HG03039 (cell line): ENCODE measurements at regions not wholly inside any gene's neighbourhood (a gene's known extent, or its start where the extent isn't known, plus 50 kb on each side); places are given as distances from the start of the nearest gene placed in this dataset.
"Not testable (repeated sequence)": the region's sequence is repeated elsewhere in the genome, so short reads cannot be mapped to it uniquely, and the experiment has no call there.

Experiments
- ATAC-seq: cut with Tn5 transposase; IDR thresholded peaks from one replicate; pipeline ENCODE4 v1.9.1; 2021; ENCODE audit warnings: mild to moderate bottlenecking, moderate library complexity; ENCODE audit not compliant: unreplicated experiment

DNA sequence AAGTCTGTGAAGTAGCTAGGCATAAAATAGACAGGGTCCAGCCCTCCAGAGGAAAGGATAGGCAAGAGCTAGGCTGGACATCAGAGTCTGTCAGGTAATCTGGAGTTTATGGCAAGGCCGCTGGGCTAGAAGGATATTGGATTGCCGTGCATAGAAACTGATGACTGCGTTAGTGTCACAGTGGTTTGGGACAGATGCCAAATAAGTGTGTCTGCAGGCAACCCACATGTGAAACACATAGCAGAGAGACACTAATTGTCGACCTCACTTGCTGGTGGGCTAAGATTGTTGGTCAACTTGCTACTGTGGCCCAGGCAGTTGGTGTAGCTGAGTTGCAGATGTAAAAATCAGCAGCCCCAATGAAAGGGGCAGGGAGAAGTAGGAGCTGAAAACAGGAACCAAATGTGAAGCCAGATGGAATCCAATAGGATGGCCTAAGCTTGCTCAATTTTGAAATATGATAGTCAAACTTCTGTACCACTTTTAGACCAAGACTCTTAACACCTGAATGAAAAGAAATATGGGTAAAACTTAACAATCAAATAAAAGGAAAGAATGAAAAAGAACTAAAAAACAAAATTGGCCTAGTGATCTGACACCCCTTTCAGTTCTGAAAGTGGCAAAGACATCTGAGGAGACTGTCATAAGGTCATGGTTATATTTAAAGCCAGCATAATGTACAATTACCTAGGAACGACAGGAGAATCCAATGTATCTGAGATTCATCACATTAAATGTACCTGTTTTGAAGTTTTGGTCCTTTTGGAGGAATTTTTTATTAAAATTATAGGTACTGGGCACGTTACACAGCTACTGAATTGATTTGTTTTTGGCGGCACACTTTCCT is 243.3 kb upstream of the ACTBL2 start:
- ATAC-seq: no peak

DNA sequence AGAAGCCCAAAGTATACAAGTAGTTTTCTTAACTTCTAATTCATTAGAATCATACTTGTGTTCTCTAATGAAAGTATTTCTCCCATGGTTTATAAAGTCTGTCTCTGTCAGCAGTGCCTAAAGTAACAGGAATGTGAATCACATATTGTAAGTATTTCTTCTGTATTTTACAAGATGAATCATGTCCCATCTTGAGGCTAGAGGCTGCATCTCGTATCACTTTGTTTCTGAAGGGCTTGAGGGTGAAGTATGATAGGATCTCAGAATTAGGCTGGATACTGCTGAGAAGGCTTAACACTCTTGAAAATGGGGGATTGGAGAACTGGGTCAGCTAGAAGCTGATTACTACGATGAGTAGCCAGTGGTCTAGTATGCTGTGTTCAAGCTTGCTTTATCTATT is 242.2 kb upstream of the ACTBL2 start:
- ATAC-seq: no peak

DNA sequence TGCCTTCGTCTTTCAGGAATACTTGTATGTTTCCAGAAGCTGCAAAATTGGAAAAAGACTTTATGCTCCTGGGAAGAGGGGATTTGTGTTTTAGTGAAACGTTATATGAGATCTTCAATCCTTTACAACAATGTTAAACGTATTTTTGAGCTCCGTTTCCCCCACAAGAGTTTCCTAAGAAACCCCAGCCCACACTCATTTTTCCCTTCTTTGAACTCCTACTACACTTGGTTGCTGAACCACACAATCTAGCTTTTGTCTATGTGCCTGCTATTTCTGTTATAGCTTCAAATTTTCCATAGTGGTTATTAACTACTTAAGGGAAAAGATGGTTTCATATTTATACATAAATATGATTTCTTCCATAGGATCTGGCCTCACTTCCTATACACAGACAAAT is 238.6 kb upstream of the ACTBL2 start:
- ATAC-seq: no peak

DNA sequence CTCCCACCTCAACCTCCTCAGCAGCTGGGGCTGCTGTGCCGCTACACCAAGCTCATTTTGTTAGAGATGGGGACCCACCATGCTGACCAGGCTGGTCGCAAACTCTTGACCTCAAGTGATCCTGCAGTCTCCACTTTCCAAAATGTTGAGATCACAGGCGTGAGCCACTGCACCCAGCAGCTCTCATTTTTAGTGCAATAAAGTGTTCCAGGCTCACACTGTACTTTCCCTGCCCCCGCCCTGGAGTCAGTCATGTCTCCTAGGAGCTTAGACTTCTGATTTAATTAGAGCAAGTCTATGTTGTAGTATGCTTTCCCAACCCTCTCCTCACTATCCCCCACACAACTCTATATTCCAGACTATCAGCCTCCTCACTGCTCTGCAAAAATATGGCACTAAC is 238.0 kb upstream of the ACTBL2 start:
- no peak for ATAC-seq

DNA sequence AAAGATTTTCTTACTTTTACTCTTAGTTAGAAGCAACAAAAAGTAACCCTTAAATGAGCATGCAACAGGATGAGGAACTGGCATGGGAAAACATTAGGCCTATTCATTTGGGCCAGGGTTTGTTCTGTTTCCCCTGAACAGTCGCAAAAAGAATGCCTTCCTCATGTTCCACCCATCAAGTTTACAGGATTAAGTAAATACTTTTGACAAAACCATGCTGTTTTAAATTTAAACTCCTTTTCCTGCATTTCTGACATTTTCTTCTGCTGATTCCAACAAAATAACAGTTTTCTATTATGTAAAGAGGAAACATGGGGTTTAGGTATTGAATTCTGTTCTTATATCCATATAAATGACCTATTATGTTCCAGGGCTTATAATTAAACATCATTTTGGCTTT is 236.6 kb upstream of the ACTBL2 start:
- no peak for ATAC-seq

DNA sequence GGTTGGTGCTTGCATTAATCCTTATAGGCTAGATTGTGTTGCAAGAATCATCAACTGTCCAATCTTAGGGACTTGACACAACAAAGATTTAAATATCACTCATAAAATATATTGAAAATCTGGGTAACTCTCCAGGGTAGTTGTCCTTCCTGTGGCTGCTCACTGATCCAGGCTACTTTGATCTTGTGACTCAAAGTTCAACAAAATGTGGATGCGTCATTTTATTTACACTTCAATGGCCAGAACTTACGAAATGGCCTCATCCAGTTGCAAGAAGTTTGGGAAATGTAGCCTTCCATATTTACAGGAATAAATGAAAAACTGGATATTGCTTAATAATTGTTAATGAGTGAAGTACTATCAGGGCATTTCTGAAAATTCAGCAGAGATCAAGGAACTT is 235.5 kb upstream of the ACTBL2 start:
- no peak for ATAC-seq

DNA sequence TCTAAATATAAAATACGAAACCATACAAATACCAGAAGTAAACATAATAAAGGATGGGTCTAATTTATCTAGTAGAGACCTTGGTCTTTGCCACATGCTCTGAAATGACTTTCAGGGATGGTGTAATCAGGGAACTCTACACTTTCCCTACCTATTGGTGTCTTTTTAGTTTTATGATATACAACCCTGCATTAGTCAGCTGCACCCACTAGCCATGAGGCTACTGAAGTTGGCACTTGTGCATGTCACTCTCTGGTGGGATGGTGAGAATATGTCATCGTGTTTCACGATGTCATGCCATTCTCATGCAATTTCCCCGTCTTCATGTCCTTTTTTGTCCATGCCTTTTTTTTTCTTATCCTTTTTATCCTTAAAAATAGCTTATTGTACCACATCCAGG is 234.9 kb upstream of the ACTBL2 start:
- no peak for ATAC-seq

DNA sequence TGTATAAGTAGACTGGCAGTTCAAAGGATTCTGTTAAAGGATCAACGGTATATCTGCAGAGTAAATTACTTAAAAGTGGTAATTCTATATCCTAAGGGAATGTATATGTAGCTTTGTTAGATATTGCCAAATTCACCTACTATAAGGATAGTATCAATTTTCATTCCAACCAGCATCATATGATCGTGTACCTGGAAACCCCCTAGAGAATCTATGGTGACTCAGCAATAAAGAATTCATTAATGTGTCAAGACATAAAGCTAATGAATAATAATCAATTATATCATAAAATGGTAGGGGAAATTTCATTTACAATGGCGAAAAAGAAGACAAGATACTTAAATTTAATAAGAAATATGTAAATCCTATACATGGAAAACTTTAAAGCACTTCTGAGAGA is 234.1 kb upstream of the ACTBL2 start:
- ATAC-seq: no peak

DNA sequence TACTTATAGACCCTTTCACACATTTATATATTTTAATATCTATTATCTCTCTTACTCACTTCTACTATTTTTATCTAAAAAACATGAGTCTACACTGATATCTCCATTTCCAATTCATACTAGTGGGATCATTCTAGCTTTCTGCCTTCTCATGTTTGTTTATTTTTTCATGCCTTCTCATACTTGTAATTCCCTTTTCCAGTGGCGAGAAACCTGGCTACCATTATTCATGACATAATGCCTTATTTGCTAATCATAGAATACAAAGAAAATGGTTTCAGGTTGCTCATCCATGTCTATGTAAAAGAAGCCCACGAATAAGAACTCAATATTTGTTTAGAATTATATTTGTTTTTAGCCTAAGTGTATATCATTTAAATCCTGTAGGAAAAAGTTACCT is 232.7 kb upstream of the ACTBL2 start:
- no peak for ATAC-seq

DNA sequence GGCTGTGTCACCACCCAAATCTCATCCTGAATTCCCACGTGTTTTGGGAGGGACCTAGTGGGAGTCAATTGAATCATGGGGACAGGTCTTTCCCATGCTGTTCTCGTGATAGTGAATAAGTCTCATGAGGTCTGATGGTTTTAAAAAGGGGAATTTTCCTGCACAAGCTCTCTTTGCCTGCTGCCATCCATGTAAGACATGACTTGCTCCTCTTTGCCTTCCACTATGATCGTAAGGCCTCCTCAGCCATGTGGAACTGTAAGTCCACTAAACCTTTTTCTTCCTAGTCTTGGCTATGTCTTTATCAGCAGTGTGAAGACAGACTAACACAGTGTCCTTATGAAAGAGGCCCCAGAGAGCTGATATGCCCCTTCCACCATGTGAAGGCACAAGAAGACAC is 230.9 kb upstream of the ACTBL2 start:
- not testable (repeated sequence) for ATAC-seq

DNA sequence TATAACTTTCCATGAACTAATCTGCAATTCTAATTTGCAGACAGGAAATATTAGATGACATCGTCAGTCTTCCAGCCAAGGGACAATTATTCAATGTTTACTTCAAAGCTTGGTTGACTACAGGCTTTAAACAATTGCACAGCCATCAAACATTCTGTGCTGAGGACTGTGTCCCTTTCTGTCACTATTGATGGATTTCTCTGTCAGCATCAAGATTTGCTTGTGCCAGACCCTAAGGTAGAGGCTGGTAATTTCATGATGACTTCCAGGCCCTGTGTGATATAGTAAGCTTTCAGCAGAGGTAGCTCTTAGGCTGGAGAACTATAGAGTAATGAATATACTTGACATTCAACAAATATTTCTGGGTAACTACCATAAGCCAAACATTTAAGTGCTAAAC is 229.3 kb upstream of the ACTBL2 start:
- no peak for ATAC-seq

DNA sequence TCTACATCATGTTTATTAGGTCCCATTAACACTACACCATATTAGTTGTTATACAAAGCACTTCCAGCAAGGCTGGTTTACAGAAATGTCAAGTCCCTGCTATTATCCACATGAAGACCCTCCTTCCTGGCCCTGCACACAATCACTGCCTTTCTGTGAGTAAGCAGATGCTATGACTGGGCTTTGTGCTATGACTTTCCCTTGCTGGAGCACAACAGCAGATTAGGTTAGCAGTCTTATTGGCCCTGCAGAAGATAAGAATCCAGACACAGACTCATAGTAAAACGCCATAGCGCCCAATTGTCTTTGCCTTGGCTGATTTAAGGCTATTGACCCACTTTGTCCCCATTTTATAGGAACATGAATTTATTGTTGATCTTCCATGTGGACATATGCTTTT is 228.9 kb upstream of the ACTBL2 start:
- no peak for ATAC-seq

DNA sequence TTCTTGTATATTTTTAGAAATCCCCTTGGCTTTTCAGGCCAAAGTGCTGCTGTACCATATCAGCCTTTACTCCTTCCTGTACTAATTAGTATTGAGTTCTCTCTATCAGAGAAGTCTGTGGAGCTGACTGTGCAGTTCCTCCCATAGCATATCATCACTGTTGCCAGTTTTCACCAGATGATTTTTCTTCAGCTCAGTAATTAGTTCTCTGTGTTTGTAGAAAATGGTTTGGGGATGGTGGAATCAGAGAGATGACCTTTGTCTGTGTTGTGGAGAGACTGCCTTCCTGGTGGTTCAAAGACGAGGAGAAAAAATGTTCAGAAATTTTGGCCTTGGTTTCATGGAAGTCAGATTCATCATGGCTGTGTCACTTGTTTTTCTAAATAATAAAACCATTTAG is 227.5 kb upstream of the ACTBL2 start:
- no peak for ATAC-seq

DNA sequence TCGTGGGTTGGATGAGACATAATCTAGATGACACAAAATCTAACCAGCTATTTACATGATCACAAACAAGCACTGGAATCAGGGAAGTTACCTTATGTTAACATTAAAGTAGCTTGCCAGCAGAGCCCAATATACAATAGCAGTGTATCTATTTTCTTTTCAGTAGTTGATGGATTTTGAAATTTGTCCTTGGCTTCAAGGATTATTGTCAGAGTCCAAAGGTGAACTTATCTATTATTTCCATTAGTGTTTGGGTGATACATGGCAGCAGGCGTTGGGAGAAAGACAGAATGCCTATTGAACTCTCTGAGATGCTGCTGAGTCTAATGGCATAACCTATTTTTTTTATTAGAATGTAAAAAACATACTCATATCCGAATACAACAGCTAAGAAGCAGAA is 223.2 kb upstream of the ACTBL2 start:
- ATAC-seq: no peak

DNA sequence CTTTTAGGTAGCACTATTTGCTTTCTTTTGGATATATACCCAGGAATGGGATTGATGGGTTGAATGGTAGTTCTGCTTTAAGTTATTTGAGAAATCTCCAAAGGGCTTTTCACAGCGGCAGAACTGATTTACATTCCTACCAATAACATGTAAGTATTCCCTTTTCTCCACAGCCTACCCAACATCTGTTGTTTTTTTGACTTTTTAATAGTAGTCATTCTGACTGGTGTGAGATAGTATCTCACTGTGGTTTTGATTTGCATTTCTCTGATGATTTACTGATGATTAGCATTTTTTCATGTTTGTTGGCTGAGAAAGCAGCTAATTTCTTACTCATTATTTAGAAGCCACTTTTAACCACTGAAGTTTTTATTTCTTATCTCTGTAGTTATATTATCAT is 221.1 kb upstream of the ACTBL2 start:
- no peak for ATAC-seq

DNA sequence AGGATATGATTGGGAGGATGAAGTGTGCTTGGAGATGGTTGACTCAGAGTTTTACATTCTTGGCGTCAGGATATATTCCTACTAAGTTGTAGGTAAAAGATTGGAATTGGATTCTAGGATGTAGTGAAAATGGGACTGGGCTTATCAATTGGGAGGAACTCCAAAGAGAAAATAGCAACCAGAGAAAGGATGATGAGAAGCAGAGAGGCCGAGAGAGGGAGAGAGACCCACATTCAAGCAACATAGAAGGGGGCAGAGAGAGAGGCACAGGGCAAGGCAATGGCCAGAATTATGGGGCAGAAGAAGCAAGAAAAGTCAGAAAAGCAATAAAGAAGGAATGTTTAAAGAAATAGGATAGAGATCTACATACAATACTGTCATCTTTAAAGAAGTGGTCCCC is 217.9 kb upstream of the ACTBL2 start:
- ATAC-seq: no peak

DNA sequence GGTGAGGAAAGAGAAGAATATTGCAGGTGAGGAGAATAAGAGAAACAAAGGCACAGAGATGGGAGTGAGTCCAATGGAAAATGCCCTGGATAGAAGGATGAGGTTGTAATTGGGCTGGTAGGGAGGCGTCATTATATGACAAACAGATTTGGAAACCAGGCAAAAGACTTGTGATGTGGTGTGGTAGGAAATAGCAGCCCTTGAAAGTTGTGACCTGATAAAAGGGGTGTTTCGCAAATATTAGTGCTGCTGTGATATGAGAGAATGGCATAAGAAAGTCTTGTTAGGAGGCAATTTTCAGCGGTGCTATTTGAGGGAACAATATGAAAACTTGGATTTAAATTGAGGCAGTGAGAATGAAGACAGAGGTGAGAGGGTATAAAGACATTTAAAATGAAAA is 217.5 kb upstream of the ACTBL2 start:
- no peak for ATAC-seq

DNA sequence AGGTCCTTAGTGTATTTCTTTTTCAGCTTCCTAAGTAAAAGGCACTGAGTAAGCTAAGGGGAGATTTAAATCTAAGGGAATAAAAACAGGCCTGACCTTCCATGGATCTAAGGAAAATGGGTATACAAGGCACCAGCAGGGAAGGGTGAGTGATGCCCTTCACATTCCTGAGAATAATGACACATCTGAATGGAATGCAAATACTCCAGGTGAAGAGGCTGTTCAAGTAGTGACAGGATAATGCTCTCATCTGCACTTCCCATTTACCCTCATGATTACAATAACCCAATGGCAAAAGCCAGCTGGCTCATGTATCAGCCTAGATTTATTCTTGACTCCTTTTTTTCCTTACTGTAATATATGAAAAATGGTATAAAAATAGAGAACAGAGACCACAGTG is 216.2 kb upstream of the ACTBL2 start:
- ATAC-seq: no peak

DNA sequence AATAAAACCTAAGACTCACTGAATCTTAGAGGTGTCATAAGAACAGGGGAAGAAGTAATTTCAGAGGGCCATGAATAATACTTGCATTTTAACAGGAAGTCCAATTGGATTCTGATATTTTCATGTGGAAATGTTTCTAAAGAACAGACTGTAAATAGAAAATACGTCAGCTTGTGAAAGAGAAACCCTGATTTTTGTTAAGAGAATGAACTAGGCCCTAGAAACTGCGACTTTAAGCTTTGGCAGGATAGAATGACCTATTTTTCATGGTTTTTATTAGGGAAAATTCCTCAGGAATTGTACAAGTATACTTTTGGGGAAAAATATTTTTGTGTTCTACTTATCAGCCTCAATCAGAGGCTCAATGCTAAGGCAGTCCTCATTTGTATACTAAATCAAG is 215.5 kb upstream of the ACTBL2 start:
- no peak for ATAC-seq

DNA sequence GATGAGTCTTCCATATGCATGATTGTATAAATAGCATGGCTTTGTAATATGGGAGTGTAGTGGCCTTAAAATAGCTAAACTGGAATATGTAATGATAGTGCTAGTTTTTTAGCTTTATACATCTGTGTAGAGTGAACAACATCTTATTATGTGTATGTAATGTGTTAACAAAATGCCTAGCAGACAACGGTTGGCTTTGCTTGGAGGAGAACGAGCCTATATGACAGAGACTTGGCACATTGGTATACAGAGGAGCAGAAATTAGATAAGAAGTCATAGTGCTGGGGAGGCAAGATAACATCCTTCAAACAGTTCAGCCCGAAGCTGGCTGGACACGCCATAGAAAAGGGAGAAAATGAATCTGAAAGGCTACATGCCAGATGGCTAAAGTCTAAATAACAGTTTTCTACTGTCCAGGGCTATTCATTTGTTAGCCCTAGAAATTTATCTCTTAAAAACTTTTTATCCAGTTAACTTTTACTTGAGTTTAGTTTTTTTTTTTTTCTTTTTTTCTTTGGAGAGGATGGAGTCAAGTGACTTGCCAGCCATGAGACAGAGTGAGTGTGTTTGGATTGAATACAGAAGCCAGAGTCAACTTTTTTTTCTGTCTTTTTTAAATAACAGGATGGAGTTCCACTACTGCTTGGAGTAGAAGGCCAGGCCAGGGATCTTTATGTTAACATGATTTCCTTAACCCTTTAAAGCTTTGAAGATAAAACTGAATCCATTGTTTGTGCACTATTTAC is 214.4 kb upstream of the ACTBL2 start:
- ATAC-seq: no peak

DNA sequence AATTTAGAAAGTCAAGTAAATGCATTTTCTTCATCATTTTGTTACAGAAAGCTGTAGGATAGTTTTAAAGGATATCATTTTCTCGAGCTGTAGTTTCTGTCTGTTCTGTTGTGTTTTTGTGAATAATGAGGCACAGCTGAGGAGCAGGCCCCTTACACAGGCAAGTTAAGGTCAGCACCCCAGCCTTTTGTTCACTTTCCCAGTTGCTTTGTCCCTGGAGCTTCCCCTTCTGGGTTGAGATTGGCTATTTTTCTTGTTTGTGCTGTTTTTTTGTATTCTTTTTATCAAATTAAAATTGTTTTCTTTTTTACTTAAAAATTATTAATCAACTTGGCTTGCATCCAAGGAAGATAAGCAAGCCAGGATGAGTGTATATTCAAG is 213.8 kb upstream of the ACTBL2 start:
- ATAC-seq: no peak

DNA sequence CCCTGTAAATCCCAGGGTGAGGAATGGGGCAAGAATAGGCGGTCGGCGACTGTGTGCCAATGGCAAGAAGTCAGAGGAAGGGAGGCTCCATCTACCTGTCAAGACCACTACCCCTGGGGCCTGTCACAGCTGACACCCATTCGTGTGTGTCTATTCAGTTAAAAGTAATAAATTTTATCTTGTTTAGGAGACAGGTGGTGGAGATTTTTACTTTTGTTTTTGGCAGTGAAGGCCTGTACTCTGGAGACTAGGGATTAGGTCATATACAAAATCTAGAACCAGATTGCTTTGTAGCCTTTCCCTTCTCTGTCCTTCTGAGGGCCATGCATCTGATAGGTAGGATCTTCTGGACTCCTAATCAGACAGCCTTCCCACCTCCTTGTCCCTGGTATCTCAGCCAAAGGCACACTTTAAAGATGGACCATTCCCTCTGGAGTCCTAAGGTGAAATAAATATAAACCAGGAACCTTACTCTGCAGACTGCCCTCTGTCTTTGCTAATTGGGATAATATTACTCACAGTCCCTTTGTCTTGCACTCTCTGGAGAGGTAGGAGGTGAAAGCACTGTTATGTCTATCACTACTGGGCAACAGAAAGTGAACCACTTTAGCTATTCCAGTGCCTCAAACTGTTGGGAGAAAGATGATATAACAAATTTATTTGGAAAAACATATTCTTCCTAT is 213.2 kb upstream of the ACTBL2 start:
- no peak for ATAC-seq
